ENCODE measurements at regions not wholly inside any gene's neighbourhood (a gene's known extent, or its start where the extent isn't known, plus 50 kb on each side); places are given as distances from the start of the nearest gene placed in this dataset.
"Not testable (repeated sequence)": the region's sequence is repeated elsewhere in the genome, so short reads cannot be mapped to it uniquely, and the experiment has no call there.

GRCh38 chr4:162841753-162842152 lies 324.9 kb downstream of the NAF1 start:
- DNase-seq (ENCODE audit: low read depth): no peak

- DNase-seq (ENCODE audit: low read depth): no peak
Observed at GRCh38 chr4:162839814-162840213, 326.9 kb downstream of the NAF1 start.

- DNase-seq (ENCODE audit: low read depth): no peak
Observed at GRCh38 chr4:162838671-162839070, 328.0 kb downstream of the NAF1 start.

- no peak for DNase-seq (ENCODE audit: low read depth)
Observed at GRCh38 chr4:162837679-162838078, 329.0 kb downstream of the NAF1 start.

- DNase-seq (ENCODE audit: low read depth): no peak
Observed at GRCh38 chr4:162837241-162837640, 329.4 kb downstream of the NAF1 start.

- no peak for DNase-seq (ENCODE audit: low read depth)
Observed at GRCh38 chr4:162836773-162837172, 329.9 kb downstream of the NAF1 start.

GRCh38 chr4:162836258-162836657 lies 330.4 kb downstream of the NAF1 start:
- not testable (repeated sequence) for DNase-seq (ENCODE audit: low read depth)

- no peak for DNase-seq (ENCODE audit: low read depth)
Observed at GRCh38 chr4:162830899-162831298, 335.8 kb downstream of the NAF1 start.

GRCh38 chr4:162817374-162817773 lies 349.3 kb downstream of the NAF1 start:
- not testable (repeated sequence) for DNase-seq (ENCODE audit: low read depth)

- DNase-seq (ENCODE audit: low read depth): no peak
Observed at GRCh38 chr4:162804351-162804924, 362.3 kb downstream of the NAF1 start.

- no peak for DNase-seq (ENCODE audit: low read depth)
Observed at GRCh38 chr4:162803378-162803777, 363.3 kb downstream of the NAF1 start.

GRCh38 chr4:162797108-162797507 lies 369.6 kb downstream of the NAF1 start:
- no peak for DNase-seq (ENCODE audit: low read depth)

- no peak for DNase-seq (ENCODE audit: low read depth)
Observed at GRCh38 chr4:162793571-162793970, 373.1 kb downstream of the NAF1 start.

- no peak for DNase-seq (ENCODE audit: low read depth)
Observed at GRCh38 chr4:162793004-162793403, 373.7 kb downstream of the NAF1 start.

- DNase-seq (ENCODE audit: low read depth): no peak
Observed at GRCh38 chr4:162791226-162791625, 375.5 kb downstream of the NAF1 start.

GRCh38 chr4:162787120-162787519 lies 379.6 kb downstream of the NAF1 start:
- no peak for DNase-seq (ENCODE audit: low read depth)

- no peak for DNase-seq (ENCODE audit: low read depth)
Observed at GRCh38 chr4:162782778-162783525, 383.7 kb downstream of the NAF1 start.

- no peak for DNase-seq (ENCODE audit: low read depth)
Observed at GRCh38 chr4:162782096-162782777, 384.5 kb downstream of the NAF1 start.

GRCh38 chr4:162770761-162771490 lies 395.8 kb downstream of the NAF1 start:
- DNase-seq (ENCODE audit: low read depth): no peak

- no peak for DNase-seq (ENCODE audit: low read depth)
Observed at GRCh38 chr4:162767083-162767482, 399.6 kb downstream of the NAF1 start.

- DNase-seq (ENCODE audit: low read depth): no peak
Observed at GRCh38 chr4:162761965-162762364, 404.7 kb downstream of the NAF1 start.

GRCh38 chr4:162740228-162740627 lies 426.5 kb downstream of the NAF1 start:
- not testable (repeated sequence) for DNase-seq (ENCODE audit: low read depth)

GRCh38 chr4:162739596-162739995 lies 427.1 kb downstream of the NAF1 start:
- DNase-seq (ENCODE audit: low read depth): not testable (repeated sequence)
